CD4-positive, alpha-beta T cell treated with Interleukin-15 for 4 hours (primary cell): ENCODE measurements at regions not wholly inside any gene's neighbourhood (a gene's known extent, or its start where the extent isn't known, plus 50 kb on each side); places are given as distances from the start of the nearest gene placed in this dataset.

Source experiments
- DNase-seq: peaks from one replicate; pipeline ENCODE4 v3.0.0-alpha.2; 2020; ENCODE audit warnings: low spot score

- DNase-seq = no peak
Measured at GRCh38 chr2:145329971-145330370, 810.1 kb upstream of the ZEB2 start.

GRCh38 chr2:145325485-145325884 lies 805.6 kb upstream of the ZEB2 start:
- no peak for DNase-seq

- no peak for DNase-seq
Measured at GRCh38 chr2:145324748-145325147, 804.8 kb upstream of the ZEB2 start.

- no peak for DNase-seq
Measured at GRCh38 chr2:145323512-145323911, 803.6 kb upstream of the ZEB2 start.

- DNase-seq = no peak
Measured at GRCh38 chr2:145321344-145321743, 801.4 kb upstream of the ZEB2 start.

- DNase-seq = no peak
Measured at GRCh38 chr2:145316496-145316895, 796.6 kb upstream of the ZEB2 start.

GRCh38 chr2:145315053-145315452 lies 795.1 kb upstream of the ZEB2 start:
- no peak for DNase-seq

GRCh38 chr2:145314119-145314633 lies 794.3 kb upstream of the ZEB2 start:
- DNase-seq = no peak

GRCh38 chr2:145305889-145306288 lies 786.0 kb upstream of the ZEB2 start:
- no peak for DNase-seq

- DNase-seq = no peak
Measured at GRCh38 chr2:145304501-145304900, 784.6 kb upstream of the ZEB2 start.

GRCh38 chr2:145303536-145303935 lies 783.6 kb upstream of the ZEB2 start:
- DNase-seq = no peak

- DNase-seq = no peak
Measured at GRCh38 chr2:145302886-145303285, 783.0 kb upstream of the ZEB2 start.

GRCh38 chr2:145302451-145302850 lies 782.5 kb upstream of the ZEB2 start:
- no peak for DNase-seq

- no peak for DNase-seq
Measured at GRCh38 chr2:145299368-145299767, 779.4 kb upstream of the ZEB2 start.

GRCh38 chr2:145292166-145292565 lies 772.2 kb upstream of the ZEB2 start:
- DNase-seq = no peak

GRCh38 chr2:145290986-145291385 lies 771.1 kb upstream of the ZEB2 start:
- DNase-seq = no peak

- DNase-seq = no peak
Measured at GRCh38 chr2:145289946-145290345, 770.0 kb upstream of the ZEB2 start.

GRCh38 chr2:145288650-145289496 lies 769.0 kb upstream of the ZEB2 start:
- DNase-seq = no peak

- no peak for DNase-seq
Measured at GRCh38 chr2:145287736-145288135, 767.8 kb upstream of the ZEB2 start.

- DNase-seq = no peak
Measured at GRCh38 chr2:145286716-145287275, 766.9 kb upstream of the ZEB2 start.

- DNase-seq = no peak
Measured at GRCh38 chr2:145284551-145284950, 764.6 kb upstream of the ZEB2 start.

GRCh38 chr2:145283131-145283530 lies 763.2 kb upstream of the ZEB2 start:
- DNase-seq = no peak

- DNase-seq = no peak
Measured at GRCh38 chr2:145277922-145278321, 758.0 kb upstream of the ZEB2 start.

- DNase-seq = no peak
Measured at GRCh38 chr2:145273840-145274239, 753.9 kb upstream of the ZEB2 start.
